Stimulated activated CD4-positive, alpha-beta T cell treated with anti-CD3 and anti-CD28 coated beads, TNF-alpha, amount 100 ng/mL, for 48 hours (primary cell): ENCODE measurements at regions not wholly inside any gene's neighbourhood (a gene's known extent, or its start where the extent isn't known, plus 50 kb on each side); places are given as distances from the start of the nearest gene placed in this dataset.

ENCODE experiments used
- DNase-seq, 3 donors: peaks; one replicate each; pipeline ENCODE4 v3.0.0-alpha.2; 2020; ENCODE audit warnings: low read depth in 3 of 3

- DNase-seq, result no peak
These were observed 296.5 kb upstream of the KAZN start for GRCh38 chr1:14302025-14302424.

DNA sequence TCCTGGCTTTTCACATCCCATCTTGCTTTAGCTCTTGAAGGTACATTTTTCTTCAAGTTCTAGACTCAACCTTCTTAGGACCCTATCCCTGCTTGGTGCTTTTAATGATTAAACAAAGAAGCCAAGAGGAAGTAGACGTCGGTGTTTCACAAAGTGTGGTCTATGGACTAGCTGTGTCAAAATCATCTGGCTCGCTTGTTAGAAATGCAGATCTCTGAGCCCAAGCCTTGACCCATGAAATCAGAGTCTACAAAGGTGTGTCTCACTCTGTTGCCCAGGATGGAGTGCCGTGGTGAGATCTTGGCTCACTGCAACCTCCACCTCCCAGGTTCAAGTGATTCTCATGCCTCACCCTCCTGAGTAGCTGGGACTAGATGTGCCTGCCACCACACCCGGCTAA lies 295.5 kb upstream of the KAZN start:
- no peak for DNase-seq

- no peak for DNase-seq
These were observed 294.1 kb upstream of the KAZN start for GRCh38 chr1:14304381-14304865.

DNA sequence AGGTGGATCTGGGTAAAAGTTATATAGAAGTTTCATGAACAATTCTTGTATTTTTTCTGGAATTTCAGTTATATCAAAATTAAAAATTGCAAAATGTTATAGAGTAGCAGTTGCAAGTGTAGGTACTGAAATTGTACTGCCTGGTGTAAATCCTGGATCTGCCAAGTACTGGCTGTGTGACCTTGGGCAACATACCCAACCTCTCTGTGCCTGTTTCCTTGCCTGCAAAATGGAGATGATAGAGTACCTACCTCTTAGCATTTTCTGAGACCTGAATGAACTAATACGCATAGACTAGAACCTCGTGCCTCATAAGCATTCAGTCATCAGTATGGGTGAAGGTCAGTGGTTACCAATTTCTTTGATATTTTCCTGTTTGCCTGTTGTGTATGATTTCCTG lies 290.0 kb upstream of the KAZN start:
- DNase-seq, result no peak

DNA sequence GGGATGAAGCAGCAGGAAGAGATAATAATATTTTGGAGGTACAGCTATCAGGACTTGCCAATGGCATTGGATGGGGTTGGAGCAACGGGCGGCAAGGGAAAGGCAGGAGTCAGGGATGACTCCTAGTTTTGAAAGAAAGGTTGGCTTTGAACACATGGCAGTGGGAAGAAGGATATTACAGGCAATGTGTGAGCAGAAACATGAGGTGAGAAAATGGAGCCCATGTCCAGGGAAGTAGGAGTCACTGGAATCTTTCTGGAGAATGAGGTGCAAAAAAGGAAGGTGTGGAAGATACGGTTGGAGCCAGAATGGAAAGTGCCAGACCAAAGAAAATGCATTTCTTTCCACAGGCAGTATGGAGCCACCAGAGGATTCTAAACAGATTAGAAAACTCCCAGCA lies 288.5 kb upstream of the KAZN start:
- DNase-seq, result no peak

- no peak for DNase-seq
These were observed 288.0 kb upstream of the KAZN start for GRCh38 chr1:14310476-14310875.

- no peak for DNase-seq
These were observed 284.6 kb upstream of the KAZN start for GRCh38 chr1:14313731-14314431.

DNA sequence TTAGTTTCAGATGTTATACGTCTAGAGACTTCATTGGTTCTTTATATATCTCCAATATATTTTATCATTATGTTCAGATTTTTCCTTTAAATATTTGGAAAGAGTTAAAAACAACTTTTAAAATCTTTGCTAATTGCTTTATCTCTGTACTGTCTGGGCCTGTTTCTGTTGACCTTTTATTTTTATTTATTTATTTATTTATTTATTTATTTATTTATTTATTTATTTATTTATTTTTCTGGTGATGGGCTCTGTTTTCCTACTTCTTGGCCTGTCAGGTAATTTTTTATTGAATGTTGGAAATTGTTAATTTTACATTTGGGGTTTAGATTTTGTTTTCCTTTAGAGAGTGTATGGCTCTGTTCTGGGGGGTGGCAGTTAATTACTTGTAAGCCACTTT lies 279.7 kb upstream of the KAZN start:
- DNase-seq, result no peak

GRCh38 chr1:14320518-14320917 lies 278.0 kb upstream of the KAZN start:
- no peak for DNase-seq

DNA sequence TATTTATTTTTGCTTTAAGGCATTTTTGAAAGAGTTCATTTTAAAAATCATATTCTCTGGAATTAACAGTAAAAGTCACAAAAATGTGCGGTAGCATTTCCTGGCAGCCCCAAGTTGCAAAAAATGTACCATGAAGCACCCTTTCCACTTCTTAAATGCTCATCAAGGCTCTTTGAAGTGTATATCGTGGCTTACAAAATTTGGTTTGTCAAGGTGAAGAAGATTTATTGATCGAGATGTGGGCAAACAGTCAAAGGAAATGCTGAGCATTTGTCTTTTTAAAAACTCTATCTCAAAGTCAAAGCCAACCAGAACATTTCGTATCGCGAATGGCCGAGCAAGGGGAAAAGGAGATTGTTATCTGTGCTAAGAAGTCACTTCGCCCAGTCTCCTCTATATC lies 277.5 kb upstream of the KAZN start:
- no peak for DNase-seq

DNA sequence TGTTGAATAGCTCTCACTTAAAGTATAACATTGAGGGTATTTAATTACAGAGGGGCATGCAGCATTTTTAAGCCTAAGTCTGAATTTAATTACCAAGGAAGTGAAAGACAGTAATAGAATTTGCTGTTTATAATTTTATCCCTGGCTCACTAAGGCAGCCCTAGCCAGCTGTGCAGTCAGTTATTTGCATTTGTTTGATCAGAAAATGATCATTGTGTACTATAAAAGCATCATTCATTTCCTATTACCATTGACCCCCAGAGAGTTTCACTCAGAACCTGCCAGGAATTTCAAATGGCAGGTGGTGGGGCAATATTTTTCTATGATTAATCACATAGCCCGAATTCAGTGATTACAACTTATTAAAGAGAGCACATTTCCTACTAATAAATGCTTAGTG lies 277.1 kb upstream of the KAZN start:
- no peak for DNase-seq

GRCh38 chr1:14323568-14324247 lies 274.8 kb upstream of the KAZN start:
- DNase-seq, result no peak

DNA sequence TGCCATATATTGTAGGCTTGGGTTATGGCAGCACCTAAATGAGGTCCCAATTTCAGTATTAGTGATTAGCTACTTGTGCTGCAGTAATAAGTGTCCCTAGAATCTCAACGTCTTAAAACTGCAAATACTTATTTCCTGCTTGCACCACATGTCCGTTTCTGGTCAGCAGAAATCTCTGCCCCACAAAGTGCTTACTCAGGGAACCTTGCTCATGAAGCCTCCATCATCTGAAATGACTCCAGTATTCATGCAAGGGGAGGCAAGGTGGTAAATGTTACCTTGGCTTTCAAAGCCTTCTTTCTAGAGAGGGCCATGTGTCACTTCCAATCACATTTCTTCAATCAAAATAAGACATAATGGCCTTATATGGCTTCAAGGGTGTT lies 274.2 kb upstream of the KAZN start:
- no peak for DNase-seq

GRCh38 chr1:14326857-14327256 lies 271.6 kb upstream of the KAZN start:
- no peak for DNase-seq

DNA sequence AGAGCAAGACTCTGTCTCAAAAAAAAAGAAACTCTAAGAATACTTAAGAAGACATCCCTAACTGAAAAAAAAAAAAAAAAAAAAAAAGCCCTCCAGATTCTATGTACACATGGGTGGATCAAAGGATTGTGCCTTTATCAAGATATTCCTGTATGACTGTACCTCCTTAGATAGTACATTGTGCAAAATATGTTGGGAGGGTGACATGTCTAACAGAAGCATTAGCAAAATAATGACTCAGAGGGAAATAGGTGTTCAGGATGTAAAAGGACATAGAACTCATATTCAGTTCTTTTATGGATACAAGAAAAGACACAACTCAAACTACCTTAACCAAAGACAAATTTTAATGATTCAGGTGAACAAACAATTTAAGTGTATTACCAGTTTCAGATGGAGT lies 269.8 kb upstream of the KAZN start:
- DNase-seq, result no peak

- no peak for DNase-seq
These were observed 266.3 kb upstream of the KAZN start for GRCh38 chr1:14332158-14332557.

DNA sequence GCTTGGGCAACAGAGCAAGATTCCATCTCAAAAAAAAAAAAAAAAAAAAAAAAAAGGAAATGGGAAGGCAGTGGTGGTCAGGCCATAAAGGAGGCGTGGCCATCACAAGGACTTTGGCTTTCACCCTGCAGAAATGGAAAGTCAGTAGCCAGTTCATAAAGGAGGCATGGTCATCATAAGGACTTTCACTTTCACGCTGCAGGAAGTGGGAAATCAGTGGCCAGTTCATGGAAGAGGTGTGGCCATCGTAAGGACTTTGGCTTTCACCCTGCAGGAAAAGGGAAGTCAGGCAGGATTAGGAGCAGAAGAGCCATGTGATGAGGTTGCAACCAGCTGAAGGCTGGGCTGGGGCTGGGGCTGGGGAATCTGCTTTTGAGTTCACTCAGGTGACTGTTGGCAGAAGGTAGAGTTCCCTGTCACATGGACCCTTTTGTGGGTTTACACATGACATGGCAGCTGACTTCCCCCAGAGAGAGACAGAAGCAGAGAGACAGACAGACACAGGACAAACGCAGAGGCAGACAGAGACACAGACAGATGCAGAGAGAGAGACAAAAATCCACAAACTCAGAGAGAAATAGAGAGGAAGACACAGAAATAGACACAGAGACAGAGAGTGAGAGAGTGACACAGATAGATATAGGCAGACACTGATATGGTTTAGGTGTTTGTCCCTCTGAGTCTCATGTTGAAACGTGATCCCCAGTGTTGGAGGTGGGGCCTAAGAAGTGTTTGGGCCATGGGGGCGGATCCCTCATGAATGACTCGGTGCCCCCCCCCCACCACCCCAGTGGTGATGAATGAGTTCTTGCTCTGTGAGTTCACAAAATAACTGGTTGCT lies 263.9 kb upstream of the KAZN start:
- peak in 1 of 3 donors; percentile 0 for DNase-seq

DNA sequence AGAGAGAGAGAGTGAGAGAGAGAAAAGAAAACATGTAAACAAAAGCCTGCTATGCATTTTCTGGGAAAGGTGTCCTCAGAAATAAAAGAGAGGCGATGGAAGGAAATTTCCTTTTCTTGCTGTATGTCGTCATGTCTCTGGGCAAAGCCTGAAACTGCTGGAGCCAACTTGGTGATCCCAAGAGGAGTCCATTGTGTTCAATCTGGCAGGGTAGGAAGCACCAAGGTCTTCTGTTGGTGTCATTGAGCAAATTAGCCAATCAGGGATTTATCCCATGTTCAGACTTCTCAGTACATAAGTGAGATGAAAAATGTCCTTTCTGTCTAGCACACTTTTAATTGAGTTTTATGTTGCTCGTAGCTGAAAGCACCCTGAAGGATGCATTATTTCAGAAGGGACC lies 260.0 kb upstream of the KAZN start:
- DNase-seq, result no peak

GRCh38 chr1:14339288-14339687 lies 259.2 kb upstream of the KAZN start:
- no peak for DNase-seq

- DNase-seq, result no peak
These were observed 258.3 kb upstream of the KAZN start for GRCh38 chr1:14340002-14340785.

- no peak for DNase-seq
These were observed 257.3 kb upstream of the KAZN start for GRCh38 chr1:14341147-14341546.
